GM12891 (cell line): ENCODE measurements at regions not wholly inside any gene's neighbourhood (a gene's known extent, or its start where the extent isn't known, plus 50 kb on each side); places are given as distances from the start of the nearest gene placed in this dataset.
"Not testable (repeated sequence)": the region's sequence is repeated elsewhere in the genome, so short reads cannot be mapped to it uniquely, and the experiment has no call there.

Source experiments
- POLR2A ChIP-seq: IDR thresholded peaks from 2 replicates; pipeline ENCODE4 v1.6.1; 2011; ENCODE audit warnings: low read depth, low read length, control low read depth
- POLR2AphosphoS5 ChIP-seq: IDR thresholded peaks from 2 replicates; pipeline ENCODE4 v1.6.1; 2011; ENCODE audit warnings: low read depth, low read length, control low read depth
- POU2F2 ChIP-seq: IDR thresholded peaks from 2 replicates; pipeline ENCODE4 v1.6.1; 2011; ENCODE audit warnings: low read depth, mild to moderate bottlenecking, control low read depth, low read length, moderate library complexity
- SPI1 ChIP-seq: IDR thresholded peaks from 2 replicates; pipeline ENCODE4 v1.6.1; 2011; ENCODE audit warnings: low read depth, low read length, control low read depth
- TAF1 ChIP-seq: IDR thresholded peaks from 2 replicates; pipeline ENCODE4 v1.6.1; 2011; ENCODE audit warnings: low read depth, low read length, control low read depth

DNA sequence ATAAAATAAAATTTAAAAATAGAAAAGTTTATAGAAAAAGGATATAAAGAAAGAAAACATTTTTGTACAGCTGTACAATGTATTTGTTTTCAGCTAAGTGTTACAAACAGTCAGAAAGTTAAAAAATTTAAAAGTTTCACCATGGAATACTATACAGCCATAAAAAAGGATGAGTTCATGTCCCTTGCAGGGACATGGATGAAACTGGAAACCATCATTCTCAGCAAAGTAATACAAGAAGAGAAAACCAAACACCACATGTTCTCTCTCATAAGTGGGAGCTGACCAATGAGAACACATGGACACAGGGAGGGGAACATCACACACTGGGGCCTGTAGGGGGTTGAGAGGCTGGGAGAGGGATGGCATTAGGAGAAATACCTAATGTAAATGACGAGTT is 229.9 kb upstream of the MCHR2 start:
- TF ChIP-seq TAF1, POLR2A, POLR2AphosphoS5, POU2F2, SPI1: not testable (repeated sequence)
